ENCODE measurements at regions not wholly inside any gene's neighbourhood (a gene's known extent, or its start where the extent isn't known, plus 50 kb on each side); places are given as distances from the start of the nearest gene placed in this dataset.

GRCh38 chr6:67663105-67663895, 971.8 kb upstream of the ADGRB3 start:
- no peak for DNase-seq (ENCODE audit: low read depth)

GRCh38 chr6:67653561-67653960, 981.5 kb upstream of the ADGRB3 start:
- DNase-seq (ENCODE audit: low read depth), result no peak

- no peak for DNase-seq (ENCODE audit: low read depth)
Observed at GRCh38 chr6:67646550-67646949, 988.5 kb upstream of the ADGRB3 start.

- DNase-seq (ENCODE audit: low read depth), result no peak
Observed at GRCh38 chr6:67643281-67643680, 991.8 kb upstream of the ADGRB3 start.

- no peak for DNase-seq (ENCODE audit: low read depth)
Observed at GRCh38 chr6:67642582-67642981, 992.5 kb upstream of the ADGRB3 start.

- DNase-seq (ENCODE audit: low read depth), result no peak
Observed at GRCh38 chr6:67640484-67640883, 994.6 kb upstream of the ADGRB3 start.

GRCh38 chr6:67639161-67639560, 995.9 kb upstream of the ADGRB3 start:
- no peak for DNase-seq (ENCODE audit: low read depth)

- no peak for DNase-seq (ENCODE audit: low read depth)
Observed at GRCh38 chr6:67634199-67634598, 1000.9 kb upstream of the ADGRB3 start.

- DNase-seq (ENCODE audit: low read depth), result no peak
Observed at GRCh38 chr6:67633058-67633457, 1002.0 kb upstream of the ADGRB3 start.

GRCh38 chr6:67630146-67630545, 1004.9 kb upstream of the ADGRB3 start:
- no peak for DNase-seq (ENCODE audit: low read depth)

- no peak for DNase-seq (ENCODE audit: low read depth)
Observed at GRCh38 chr6:67629258-67629657, 1005.8 kb upstream of the ADGRB3 start.

- DNase-seq (ENCODE audit: low read depth), result no peak
Observed at GRCh38 chr6:67615796-67616195, 1019.3 kb upstream of the ADGRB3 start.

- DNase-seq (ENCODE audit: low read depth), result no peak
Observed at GRCh38 chr6:67608099-67608749, 1026.9 kb upstream of the ADGRB3 start.

GRCh38 chr6:67606906-67607828, 1027.9 kb upstream of the ADGRB3 start:
- no peak for DNase-seq (ENCODE audit: low read depth)

GRCh38 chr6:67594366-67594765, 1040.7 kb upstream of the ADGRB3 start:
- DNase-seq (ENCODE audit: low read depth), result no peak

GRCh38 chr6:67593247-67593646, 1041.8 kb upstream of the ADGRB3 start:
- DNase-seq (ENCODE audit: low read depth), result no peak

GRCh38 chr6:67591910-67592309, 1043.2 kb upstream of the ADGRB3 start:
- DNase-seq (ENCODE audit: low read depth), result no peak

GRCh38 chr6:67567842-67568241, 1067.2 kb upstream of the ADGRB3 start:
- DNase-seq (ENCODE audit: low read depth), result no peak

GRCh38 chr6:67563671-67564070, 1071.4 kb upstream of the ADGRB3 start:
- DNase-seq (ENCODE audit: low read depth), result no peak

- DNase-seq (ENCODE audit: low read depth), result no peak
Observed at GRCh38 chr6:67560068-67560467, 1075.0 kb upstream of the ADGRB3 start.

- DNase-seq (ENCODE audit: low read depth), result no peak
Observed at GRCh38 chr6:67558985-67559384, 1076.1 kb upstream of the ADGRB3 start.

GRCh38 chr6:67544851-67545452, 1090.1 kb upstream of the ADGRB3 start:
- DNase-seq (ENCODE audit: low read depth), result no peak

Measured in activated T-cell treated with anti-CD3 and anti-CD28 coated beads for 48 hours (primary cell).